Astrocyte of the hippocampus (primary cell): ENCODE measurements at regions not wholly inside any gene's neighbourhood (a gene's known extent, or its start where the extent isn't known, plus 50 kb on each side); places are given as distances from the start of the nearest gene placed in this dataset.
A peak's percentile ranks its signal among the peaks of the same experiment; 100 is the strongest.

Experiments used
- DNase-seq: peaks from one replicate; pipeline ENCODE4 v3.0.0; 2011; ENCODE audit warnings: low read depth, low spot score

DNA sequence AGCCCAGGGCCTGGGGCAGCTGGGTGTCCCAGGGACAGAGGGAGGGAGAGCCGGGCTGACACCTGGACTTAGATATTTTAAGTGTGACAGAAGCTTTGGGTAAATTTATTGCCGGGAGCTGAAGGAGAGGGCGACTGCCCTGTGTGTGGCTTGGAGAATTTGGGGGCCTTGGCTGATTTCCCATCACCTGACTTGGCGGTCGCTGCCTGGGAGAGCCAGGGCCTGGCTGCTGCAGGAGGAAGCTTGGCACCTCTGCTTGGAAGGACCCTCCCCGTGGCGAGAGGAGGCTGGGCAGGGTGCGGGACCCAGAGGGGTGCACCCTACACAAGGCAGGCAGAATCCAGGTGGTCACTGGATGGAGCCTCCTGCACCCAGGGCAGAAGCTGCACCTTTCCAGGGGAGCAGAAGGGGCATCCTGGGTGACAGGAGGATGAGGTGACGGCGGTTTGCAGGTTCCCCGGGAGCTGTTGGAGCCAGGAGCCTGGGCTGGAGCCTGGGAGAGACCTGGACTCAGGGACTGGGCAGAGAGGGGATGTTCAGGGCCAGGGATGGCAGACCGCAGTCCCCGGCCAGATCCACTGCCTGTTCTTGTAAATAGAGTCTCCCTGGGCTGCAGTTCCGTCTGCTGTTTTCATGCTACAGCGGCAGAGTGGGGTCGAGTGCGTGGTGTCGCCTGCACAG lies 72.0 kb downstream of the RGS12 start:
- DNase-seq, result no peak

DNA sequence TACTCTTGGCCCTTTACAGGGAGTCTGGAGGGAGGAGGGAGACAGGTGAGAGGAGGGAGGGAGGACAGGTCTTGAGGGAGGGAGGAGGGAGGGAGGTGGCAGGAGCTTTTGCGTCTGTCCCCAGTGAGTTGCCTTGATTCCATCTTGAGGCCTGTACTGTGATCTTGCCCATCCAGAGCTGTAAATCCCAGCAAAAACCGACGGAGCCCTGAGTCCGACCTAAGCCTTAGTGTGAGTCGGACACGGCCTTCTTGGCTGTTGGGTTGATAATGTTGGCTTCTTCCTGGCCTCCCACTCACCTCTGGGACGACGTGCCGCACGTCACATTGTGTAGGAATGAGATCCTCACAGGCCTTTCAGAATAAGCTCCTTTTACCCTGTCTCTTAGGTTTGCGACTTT lies 72.5 kb downstream of the RGS12 start:
- DNase-seq, result no peak

DNA sequence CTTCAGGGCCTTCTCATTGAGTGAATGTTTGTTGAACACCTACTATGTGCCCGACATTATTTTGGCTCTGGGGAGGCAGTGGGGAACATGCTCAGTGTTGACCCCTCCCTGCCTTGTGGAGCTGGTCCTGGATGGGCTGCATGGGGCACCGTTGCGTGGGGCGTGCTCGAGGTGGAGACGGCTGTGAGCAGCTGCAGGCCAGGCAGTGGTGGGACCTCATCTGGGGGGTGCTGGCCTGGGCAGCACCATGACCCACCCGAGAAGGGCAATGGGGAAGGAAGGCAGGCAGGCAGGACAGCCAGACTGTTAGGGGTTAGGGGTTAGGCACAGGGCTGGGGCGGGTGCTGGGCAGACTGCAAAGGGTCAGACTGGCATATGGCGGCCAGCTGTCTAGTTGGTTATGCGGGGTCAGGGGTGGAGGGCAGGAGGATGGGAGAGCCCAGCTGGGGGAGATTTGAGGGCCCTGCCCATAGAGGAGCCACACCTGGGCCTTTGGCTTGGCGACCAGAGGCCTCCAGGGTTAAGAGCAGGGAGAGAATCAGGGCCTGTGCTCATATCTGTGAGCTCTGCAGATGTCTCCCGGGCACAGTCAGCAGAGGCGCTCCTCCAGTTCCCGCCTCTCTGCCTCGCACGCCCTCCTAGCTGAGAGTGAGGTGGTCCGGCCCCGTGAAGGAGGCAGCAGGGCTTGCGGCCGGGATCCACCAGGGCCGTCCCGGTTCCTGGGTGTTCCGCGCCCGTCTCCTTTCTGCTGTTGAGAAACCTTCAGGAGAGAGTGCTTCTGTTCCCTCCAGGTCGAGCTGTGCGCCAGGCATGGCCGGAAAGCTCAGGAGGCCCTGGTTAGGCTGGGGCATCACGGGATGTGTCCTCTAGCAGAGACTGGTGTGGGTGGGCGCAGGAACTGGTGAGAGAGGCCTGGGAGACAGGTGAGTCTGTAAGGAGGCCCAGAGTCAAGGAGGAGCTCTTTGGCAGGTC lies 73.3 kb downstream of the RGS12 start:
- no peak for DNase-seq

DNA sequence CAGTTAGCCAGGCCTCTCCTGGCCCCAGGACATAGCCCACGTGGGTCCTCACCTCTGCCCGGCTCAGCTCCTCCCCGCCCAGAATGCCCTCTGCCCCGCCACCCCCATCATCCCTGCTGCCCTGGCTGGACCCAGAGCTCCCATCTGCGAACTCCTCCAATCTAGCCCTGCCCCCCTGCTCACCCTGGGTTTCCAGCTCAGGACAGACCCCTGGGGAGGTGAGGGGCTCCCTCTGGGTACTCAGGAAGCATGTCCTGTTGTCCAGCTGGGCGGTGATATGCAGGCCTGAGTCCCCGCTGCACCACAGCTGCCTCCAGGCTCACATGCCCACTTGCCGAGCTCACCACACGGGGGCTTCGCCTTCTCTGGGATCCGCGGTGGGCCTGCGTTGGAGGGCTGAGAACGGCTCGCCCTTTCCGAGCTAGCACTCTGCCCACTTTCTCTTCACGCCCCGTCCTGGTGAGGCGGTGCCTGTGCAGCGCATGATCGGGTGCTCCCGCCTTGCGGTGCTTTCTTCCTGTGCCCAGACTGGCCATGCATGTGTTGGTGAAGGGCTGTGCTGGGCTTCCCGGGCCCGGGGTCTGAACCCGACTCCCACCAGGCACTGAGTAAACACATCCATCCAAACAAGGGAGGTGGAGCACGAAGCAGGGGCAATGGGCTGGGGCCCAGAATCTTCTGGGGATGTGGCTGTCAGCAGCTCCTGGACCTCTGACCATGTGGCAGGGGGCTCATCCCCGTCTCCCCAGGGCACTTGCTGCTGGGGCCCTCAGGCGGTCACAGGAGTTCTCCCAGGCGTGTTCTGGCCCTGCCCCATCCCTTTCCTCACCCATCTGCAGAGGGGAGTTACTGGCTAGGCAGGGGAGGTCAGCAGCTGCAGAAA lies 74.3 kb downstream of the RGS12 start:
- DNase-seq, result no peak

DNA sequence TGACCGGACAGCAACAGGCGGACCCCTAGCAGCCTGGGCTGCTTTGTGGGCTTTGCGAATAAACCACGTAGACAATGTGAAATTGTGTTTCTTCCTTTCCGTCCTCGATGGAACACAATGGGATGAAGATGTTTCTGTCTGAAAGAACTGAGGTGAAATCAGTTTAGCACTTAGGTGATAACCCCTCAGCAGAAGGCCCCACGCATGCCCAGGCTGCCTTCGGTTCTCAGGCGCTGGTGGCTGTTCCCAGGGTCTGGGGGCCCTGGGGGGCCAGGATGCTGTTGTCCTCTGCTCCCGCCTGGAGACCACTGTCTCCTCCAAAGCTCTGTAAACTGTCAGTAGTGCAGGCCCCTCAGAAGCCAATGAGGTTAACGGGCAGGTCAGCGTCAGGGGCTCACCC lies 73.9 kb upstream of the HGFAC start:
- DNase-seq, result no peak

DNA sequence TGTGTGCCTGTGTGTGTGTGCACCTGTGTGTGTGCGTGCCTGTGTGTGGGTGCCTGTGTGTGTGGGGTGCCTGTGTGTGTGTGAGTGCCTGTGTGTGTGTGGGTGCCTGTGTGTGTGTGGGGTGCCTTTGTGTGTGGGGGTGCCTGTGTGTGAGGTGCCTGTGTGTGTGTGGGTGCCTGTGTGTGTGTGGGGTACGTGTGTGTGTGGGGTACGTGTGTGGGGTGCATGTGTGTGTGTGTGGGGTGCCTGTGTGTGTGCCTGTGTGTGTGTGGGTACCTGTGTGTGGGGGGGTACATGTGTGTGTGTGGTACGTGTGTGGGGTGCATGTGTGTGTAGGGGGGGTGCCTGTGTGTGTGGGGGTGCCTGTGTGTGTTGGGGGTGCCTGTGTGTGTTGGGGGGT lies 73.4 kb upstream of the HGFAC start:
- no peak for DNase-seq

DNA sequence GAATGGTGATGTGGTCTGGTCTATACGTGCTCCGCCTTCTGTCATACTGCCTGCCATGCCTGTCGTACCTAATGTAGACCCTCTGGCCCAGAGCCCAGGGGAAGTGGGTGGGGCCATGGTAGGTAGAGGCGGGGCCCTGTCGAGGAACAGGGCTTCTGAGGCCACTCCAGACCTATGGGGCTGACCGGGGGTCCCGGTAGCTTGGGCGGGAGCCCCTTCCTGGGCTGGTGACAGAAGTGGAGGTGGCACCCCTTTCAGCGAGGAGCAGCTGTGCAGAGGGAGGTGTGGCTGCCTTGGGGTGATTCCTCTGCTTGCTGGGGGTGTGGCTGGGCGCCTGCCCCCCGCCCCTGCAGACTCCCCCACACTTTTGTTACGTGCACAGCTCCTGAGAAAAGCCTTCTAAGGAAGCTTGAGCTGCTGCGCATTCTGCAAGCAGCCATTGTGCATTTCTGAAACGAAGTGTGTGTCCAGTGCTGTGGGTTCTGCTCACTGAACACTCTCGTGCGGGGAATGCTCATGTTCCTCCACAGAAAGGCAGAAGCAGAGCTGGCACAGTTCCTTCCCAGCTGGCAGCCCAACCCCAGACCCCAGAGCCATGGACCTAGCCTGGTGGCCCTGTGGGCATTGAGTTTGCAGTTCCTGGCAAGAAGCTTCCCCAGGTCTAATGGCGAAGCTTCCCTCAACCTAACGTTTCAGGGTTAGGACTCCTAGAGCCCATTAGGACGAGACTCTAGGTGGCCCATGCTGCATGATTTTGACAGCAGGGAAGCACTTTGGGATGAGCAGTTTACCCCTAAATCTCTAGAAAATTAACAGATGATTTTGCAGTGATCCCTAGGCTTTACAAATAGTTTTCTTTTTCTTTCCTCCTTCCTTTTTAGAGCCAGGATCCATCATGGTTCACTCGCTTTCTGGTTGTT lies 72.7 kb upstream of the HGFAC start:
- peak; percentile 28 for DNase-seq

DNA sequence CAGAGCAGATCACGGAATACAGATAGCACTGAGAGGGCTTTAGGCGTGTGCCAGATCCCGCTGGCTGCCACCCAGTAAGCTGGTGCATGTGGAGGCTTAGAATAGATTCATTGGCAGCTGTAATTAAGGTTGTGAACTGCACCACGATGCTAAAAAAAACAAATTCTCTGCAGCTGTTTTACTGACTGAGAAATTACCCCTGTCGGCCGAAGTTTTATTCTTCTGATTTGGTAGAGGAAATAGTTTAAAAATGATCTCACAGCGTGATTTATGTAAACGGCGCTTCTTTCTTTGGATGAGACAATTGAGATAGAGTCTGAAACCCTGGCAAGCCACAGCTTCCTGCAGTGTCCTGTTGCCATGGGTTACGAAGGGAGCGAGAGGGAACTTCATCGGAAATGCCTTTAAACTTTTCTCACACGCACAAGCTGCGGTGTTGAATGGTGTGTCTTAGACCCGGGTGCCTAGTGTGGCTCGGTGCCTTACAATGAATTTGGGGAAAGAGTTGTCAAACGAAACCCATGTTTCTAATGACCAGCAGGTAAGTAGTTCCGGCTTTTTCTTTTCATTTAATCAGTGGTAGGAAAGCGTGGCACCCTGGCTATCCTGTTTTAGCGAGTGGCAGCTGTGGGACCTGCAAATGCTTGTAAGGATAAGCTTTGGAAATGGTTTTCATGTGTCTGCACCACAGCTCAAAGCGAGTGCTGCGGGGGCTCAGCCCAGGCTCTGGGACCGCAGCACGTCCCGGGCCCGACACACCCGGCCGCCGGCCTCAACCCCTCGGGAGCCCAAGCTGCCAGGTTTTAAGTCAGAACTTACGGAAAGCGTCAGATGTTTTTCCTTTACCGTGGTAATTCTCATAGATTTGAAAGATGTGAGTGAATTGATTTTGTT lies 71.7 kb upstream of the HGFAC start:
- DNase-seq, result peak; percentile 79

DNA sequence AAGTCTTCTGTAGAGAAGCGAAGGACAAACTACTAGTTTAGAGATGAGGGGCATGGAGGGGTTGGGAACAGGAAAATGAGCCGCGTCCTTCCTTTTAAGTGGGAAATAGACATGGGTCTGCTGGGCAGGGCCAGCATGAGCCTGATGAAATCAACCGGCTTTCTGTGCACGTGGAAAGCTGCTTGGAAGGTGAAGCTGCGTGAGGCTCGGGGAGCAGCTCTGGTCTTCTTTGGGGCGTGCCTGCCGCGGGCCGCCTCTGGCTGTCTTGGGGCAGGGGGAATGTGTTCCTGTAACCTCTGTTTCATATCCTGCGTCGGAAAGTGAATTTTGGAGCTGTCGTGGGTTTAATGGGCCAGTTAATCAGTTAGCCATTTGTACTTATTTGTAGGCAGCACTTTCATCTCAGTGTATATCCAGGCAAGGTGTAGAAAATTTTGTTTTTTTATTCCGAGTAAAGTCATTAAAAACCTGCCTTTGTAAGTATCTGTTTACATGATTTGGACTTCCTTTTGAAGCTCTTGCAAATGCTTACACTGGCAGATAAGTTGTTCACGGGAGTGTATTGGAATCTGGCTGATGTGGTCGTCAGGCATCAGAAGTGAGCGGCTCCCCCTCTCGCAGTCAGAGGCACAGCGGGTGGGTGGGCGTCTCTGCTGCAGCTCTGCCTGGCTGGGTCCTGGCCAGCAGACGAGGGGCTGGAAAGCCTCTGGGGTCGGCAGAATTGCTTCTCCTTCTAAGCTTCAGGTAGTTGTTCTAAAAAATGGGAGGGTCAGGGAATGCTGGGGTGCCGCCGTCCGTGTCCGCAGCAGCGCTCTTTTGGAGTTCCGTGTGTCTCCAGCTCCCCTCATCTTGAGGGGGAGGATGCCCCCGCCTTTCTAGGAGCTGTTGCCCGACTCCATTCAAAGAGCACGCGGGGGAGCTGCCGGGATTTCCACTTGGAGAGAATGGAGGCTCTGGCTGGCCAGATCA lies 70.5 kb upstream of the HGFAC start:
- peak; percentile 49 for DNase-seq

DNA sequence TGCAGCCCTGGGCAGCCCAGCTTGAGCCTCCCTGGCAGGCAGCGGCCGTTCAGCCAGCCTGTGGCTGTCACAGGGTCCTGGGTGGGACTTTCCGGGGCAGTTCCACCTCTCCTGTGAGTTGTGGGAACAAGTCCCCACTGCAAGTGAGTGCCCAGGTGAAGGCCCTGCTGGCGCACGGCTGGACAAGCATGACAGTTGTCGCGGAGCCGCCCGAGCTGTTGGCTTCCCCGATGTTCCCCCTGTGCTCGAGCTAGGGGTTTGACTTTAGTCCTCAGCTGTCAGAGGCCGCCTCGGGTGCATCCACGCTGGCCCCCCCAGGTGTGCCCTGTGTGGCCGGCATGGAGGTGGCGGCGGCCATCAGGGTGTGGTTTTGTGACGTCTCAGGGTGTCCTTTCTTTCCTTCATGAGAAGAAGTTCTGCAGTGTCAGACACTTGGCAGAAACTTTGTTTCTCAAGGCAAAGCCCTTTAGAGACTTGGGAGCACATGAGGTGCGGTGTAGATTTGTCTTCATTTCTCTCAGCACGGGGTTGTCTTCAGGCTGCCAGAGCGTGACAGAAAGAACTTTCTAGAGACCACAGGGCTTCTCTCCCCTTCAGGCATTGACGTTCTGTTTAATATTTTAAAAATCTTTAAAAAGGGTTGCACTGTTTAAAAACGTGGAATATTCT lies 69.4 kb upstream of the HGFAC start:
- DNase-seq, result no peak

DNA sequence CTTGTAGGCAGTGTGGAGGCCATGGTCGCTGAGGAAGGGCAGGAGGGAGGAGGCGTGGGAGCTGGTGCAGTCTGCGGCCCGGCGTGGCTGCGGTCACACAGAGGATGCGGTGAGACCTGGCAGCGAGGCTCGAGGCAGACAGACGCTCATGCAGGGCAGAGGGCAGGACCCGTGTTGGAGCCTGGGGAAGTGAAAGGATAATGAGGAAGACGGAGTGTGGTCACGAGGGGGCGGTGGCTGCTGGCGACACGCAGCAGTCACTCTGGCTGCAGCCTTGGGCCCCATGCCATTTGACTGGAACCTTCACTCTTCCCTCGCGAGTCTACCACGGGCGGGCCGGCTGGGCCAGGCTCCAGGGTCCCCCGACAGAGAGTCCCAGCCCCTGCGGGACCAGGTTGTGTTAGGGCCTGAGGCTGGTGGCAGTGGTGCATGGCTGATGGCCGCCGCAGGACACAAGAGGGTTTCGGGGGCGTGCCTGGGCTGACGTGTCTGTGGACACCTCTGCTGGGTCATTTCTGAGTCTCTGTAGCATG lies 68.8 kb upstream of the HGFAC start:
- DNase-seq, result no peak

DNA sequence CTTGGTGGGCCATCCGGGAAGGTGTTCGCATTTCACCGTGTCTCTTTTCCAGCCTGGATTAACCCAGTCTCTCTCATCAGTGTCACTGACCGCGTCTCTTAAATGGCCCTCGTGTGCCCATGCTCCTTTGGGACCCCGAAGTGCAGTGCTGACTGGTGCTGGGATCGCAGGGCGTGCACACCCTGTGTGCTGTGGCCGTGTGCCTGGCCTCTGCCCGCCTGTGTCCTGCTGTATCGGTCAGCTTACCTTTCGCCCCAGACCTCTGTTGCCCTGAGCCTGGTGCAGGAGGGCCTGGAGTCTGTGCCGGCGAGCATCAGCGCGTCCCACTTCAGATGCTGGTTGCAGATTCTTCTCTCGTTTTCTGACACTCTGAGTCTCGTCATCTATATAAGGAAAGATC lies 68.3 kb upstream of the HGFAC start:
- no peak for DNase-seq

DNA sequence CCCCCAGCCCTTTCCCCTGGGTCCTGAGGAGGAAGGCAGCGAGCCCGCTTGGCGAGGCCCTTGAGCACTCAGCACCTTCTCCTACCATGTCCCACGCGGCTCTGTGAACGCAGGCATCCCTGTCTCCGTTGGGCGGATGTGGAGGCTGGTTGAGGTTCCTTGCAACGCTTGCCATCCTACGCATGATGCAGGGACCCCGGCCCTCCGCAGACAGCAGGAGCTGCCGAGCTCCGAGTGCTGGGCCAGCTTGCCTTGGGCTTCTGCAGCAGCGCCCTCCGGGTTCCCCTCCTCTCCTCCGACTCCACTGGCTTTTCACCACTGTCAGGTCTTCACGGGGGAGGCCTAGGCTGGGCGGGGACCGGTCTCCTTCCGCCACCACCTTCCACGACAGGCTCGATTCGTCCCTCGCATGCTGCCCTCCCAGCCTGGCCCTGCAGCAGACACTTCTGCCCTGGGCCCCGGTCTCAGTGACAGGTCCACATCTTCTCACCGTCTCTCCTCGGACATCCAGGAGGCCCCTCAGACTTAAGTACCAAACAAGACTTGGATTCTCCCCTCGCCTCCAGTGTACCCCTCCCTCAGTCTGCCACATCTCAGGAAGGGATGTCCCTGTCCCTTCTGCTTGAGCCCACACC lies 67.6 kb upstream of the HGFAC start:
- DNase-seq, result no peak

DNA sequence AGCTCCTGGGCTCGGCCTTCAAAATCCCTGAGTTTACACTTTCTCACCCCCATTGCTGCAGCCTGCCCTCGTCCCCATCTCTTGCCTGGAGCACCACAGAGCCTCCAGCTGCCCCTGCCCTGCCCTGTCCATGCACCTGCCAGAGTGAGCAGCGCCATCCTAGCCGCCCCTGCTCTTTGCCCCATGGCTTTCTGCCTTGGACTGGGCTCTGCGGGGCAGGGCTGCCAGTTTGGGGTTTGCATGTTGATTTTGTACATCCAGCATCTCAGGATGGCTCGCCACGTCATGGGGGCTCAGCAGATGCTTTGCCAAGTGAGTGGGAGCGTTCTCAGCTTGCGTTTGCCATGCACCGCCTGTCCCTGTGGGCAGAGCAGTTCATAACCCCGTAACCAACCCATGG lies 67.1 kb upstream of the HGFAC start:
- DNase-seq, result no peak

DNA sequence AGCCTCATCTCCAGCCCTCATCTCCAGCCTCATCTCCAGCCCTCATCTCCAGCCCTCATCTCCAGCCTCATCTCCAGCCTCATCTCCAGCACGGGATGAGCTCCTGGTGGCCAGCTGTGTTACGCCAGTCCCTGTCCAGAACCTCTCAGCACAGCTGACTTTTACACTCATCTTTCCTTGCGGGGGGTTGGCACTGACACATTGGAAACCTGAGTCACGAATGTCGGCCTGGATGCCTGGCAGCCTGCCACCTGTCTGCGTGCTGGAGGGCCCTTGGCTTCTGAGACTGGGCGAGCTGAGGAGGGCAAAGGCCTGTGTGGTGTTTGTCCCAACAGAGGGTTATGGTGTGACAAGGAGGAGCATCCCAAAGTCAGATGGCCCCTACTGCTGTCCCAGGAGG lies 66.1 kb upstream of the HGFAC start:
- DNase-seq, result peak; percentile 89

DNA sequence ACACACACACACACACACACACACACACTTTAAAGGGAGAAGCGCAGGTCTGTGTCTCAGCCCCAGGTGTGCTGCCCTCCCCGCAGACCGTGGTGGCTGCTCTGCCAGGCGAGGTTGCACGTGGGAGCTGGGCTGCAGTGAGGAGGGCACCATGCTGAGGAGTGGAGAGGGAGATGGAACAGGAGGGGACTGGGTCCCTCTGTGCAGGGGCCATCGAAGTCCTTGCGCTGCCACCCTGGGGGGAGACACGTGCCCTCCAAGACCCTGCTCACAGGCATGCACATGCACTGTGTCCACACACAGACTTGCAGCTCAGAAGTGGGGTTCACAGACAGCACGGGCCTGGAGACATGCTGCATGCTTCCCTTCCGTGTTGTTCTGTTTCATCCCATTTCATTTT lies 65.5 kb upstream of the HGFAC start:
- no peak for DNase-seq

DNA sequence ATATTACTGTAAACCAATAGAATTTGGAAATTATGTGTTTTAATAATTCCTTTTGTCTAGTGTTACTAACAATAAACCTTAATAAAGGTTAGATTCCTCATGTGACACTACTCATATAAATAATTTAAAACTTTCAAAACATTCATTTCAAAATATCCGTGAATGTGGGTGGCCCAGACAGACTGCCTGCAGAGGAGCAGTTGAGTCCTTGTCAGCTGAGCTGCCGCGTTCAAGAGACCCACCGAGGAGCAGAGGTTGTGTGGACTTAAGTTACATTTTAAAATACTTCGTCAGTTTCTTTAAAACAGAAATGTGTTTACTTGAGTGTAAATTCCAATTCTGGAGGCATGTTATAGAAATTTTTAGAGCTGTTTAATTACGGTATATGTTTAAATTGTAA lies 64.2 kb upstream of the HGFAC start:
- DNase-seq, result no peak
